ENCODE measurements at regions not wholly inside any gene's neighbourhood (a gene's known extent, or its start where the extent isn't known, plus 50 kb on each side); places are given as distances from the start of the nearest gene placed in this dataset.

DNA sequence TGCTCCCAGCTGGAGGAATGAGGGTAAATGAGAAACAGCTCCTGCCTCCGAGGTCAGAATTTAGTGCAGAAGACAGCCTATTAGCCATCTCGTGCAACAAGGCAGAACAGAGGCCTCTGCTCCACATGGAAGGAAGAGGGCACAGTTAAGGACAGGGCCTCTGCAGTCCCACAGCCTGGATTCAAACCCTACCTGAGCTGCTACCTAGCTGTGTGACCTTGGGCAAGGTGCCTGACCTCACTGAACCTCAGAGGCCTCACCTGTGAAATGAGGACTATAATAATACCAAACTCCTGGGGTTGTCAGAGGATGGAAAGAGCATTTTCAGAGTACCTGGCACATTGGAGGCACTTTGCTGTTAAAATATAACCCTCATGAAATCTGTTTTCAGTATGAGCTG lies 285.7 kb upstream of the CTNNB1 start:
- no peak for DNase-seq
- H3K27me3 Mint-ChIP-seq (ENCODE audit: low read depth in 2 of 2), result peaks cover 0 to 2% of the 10 kb centered on the region in 2 donors
- no peaks in the 10 kb centered on the region for H3K9me3 ChIP-seq (ENCODE audit: control insufficient read depth, insufficient read depth, low read length)
- no peak overlapping the region for H3K4me3 Mint-ChIP-seq
- intact Hi-C loops (cut with micrococcal nuclease), result no loop called here
- no peak for TF ChIP-seq CTCF (IDR thresholded peaks at IDR 0.05)
- no peaks in the 10 kb centered on the region for H3K4me1 ChIP-seq (ENCODE audit: control insufficient read depth, insufficient read depth, low read length)
- H3K4me1 Mint-ChIP-seq, result no peaks in the 10 kb centered on the region
- H3K27ac Mint-ChIP-seq, result no peak overlapping the region
- no peaks in the 10 kb centered on the region for H3K36me3 Mint-ChIP-seq
- no peaks in the 10 kb centered on the region for H3K9me3 Mint-ChIP-seq
- H3K27ac ChIP-seq (ENCODE audit: low read length), result no peak overlapping the region
- no peak overlapping the region for H3K4me3 ChIP-seq (ENCODE audit: low read length)
- no peaks in the 10 kb centered on the region for H3K36me3 ChIP-seq (ENCODE audit: control insufficient read depth, insufficient read depth, low read length)
- WGBS (ENCODE audit: insufficient coverage), result 90% methylated on average over 2 of the region's 2 CpGs
- H3K27me3 ChIP-seq (ENCODE audit: control insufficient read depth, insufficient read depth, low read length), result no peaks in the 10 kb centered on the region
- ATAC-seq, result no peak

GRCh38 chr3:40914475-40914874 lies 284.8 kb upstream of the CTNNB1 start:
- H3K36me3 Mint-ChIP-seq, result no peaks in the 10 kb centered on the region
- H3K27me3 Mint-ChIP-seq (ENCODE audit: low read depth in 2 of 2), result no peaks in the 10 kb centered on the region
- no peak overlapping the region for H3K4me3 Mint-ChIP-seq
- no peak overlapping the region for H3K27ac ChIP-seq (ENCODE audit: low read length)
- no peaks in the 10 kb centered on the region for H3K27me3 ChIP-seq (ENCODE audit: control insufficient read depth, insufficient read depth, low read length)
- ATAC-seq (no peak), DNase-seq (no peak)
- no peaks in the 10 kb centered on the region for H3K9me3 Mint-ChIP-seq
- H3K27ac Mint-ChIP-seq, result no peak overlapping the region
- no peaks in the 10 kb centered on the region for H3K9me3 ChIP-seq (ENCODE audit: control insufficient read depth, insufficient read depth, low read length)
- no peak for TF ChIP-seq CTCF (IDR thresholded peaks at IDR 0.05)
- WGBS (ENCODE audit: insufficient coverage), result 59% methylated on average over 1 of the region's 2 CpGs
- no peaks in the 10 kb centered on the region for H3K4me1 ChIP-seq (ENCODE audit: control insufficient read depth, insufficient read depth, low read length)
- H3K4me3 ChIP-seq (ENCODE audit: low read length), result no peak overlapping the region
- H3K36me3 ChIP-seq (ENCODE audit: control insufficient read depth, insufficient read depth, low read length), result no peaks in the 10 kb centered on the region
- H3K4me1 Mint-ChIP-seq, result no peaks in the 10 kb centered on the region
- intact Hi-C loops (cut with micrococcal nuclease), result no loop called here

- Mint-ChIP-seq H3K36me3 (no peaks in the 10 kb centered on the region), H3K4me3 (no peak overlapping the region), H3K9me3 (no peaks in the 10 kb centered on the region), H3K27me3 (ENCODE audit: low read depth in 2 of 2) (no peaks in the 10 kb centered on the region), H3K4me1 (no peaks in the 10 kb centered on the region), H3K27ac (no peak overlapping the region)
- H3K4me3 ChIP-seq (ENCODE audit: low read length), result no peak overlapping the region
- H3K9me3 ChIP-seq (ENCODE audit: control insufficient read depth, insufficient read depth, low read length), result no peaks in the 10 kb centered on the region
- DNase-seq, result no peak
- intact Hi-C loops (cut with micrococcal nuclease), result no loop called here
- WGBS (ENCODE audit: insufficient coverage), result 84% methylated on average over 6 of the region's 6 CpGs
- H3K27me3 ChIP-seq (ENCODE audit: control insufficient read depth, insufficient read depth, low read length), result no peaks in the 10 kb centered on the region
- no peak for ATAC-seq
- no peaks in the 10 kb centered on the region for H3K4me1 ChIP-seq (ENCODE audit: control insufficient read depth, insufficient read depth, low read length)
- no peak for TF ChIP-seq CTCF (IDR thresholded peaks at IDR 0.05)
- H3K27ac ChIP-seq (ENCODE audit: low read length), result no peak overlapping the region
- no peaks in the 10 kb centered on the region for H3K36me3 ChIP-seq (ENCODE audit: control insufficient read depth, insufficient read depth, low read length)
Measured at GRCh38 chr3:40915346-40915865, 283.9 kb upstream of the CTNNB1 start.

GRCh38 chr3:40920041-40920440 lies 279.3 kb upstream of the CTNNB1 start:
- no peaks in the 10 kb centered on the region for H3K27me3 ChIP-seq (ENCODE audit: control insufficient read depth, insufficient read depth, low read length)
- 35% methylated on average over 2 of the region's 2 CpGs for WGBS (ENCODE audit: insufficient coverage)
- Mint-ChIP-seq H3K9me3 (no peaks in the 10 kb centered on the region), H3K4me1 (no peaks in the 10 kb centered on the region), H3K4me3 (no peak overlapping the region), H3K27ac (no peak overlapping the region), H3K27me3 (ENCODE audit: low read depth in 2 of 2) (peaks cover 0 to 6% of the 10 kb centered on the region in 2 donors), H3K36me3 (no peaks in the 10 kb centered on the region)
- no peaks in the 10 kb centered on the region for H3K9me3 ChIP-seq (ENCODE audit: control insufficient read depth, insufficient read depth, low read length)
- no peak overlapping the region for H3K27ac ChIP-seq (ENCODE audit: low read length)
- H3K4me1 ChIP-seq (ENCODE audit: control insufficient read depth, insufficient read depth, low read length), result no peaks in the 10 kb centered on the region
- no peaks in the 10 kb centered on the region for H3K36me3 ChIP-seq (ENCODE audit: control insufficient read depth, insufficient read depth, low read length)
- no peak for TF ChIP-seq CTCF (IDR thresholded peaks at IDR 0.05)
- ATAC-seq (no peak), DNase-seq (no peak)
- intact Hi-C loops (cut with micrococcal nuclease), result no loop called here
- no peak overlapping the region for H3K4me3 ChIP-seq (ENCODE audit: low read length)

Measured in natural killer cell (primary cell).